GM12874 (cell line): ENCODE measurements at regions not wholly inside any gene's neighbourhood (a gene's known extent, or its start where the extent isn't known, plus 50 kb on each side); places are given as distances from the start of the nearest gene placed in this dataset.

ENCODE experiments used
- TF ChIP-seq, protein P1 (sequence below): IDR thresholded peaks from 2 replicates; pipeline ENCODE4 v1.5.1; 2011; ENCODE audit warnings: low read depth, mild to moderate bottlenecking, control low read depth, low read length, moderate library complexity; ENCODE audit not compliant: insufficient read depth

GRCh38 chr4:66482186-66482585 is 811.9 kb upstream of the EPHA5 start:
- TF ChIP-seq, protein P1, sequence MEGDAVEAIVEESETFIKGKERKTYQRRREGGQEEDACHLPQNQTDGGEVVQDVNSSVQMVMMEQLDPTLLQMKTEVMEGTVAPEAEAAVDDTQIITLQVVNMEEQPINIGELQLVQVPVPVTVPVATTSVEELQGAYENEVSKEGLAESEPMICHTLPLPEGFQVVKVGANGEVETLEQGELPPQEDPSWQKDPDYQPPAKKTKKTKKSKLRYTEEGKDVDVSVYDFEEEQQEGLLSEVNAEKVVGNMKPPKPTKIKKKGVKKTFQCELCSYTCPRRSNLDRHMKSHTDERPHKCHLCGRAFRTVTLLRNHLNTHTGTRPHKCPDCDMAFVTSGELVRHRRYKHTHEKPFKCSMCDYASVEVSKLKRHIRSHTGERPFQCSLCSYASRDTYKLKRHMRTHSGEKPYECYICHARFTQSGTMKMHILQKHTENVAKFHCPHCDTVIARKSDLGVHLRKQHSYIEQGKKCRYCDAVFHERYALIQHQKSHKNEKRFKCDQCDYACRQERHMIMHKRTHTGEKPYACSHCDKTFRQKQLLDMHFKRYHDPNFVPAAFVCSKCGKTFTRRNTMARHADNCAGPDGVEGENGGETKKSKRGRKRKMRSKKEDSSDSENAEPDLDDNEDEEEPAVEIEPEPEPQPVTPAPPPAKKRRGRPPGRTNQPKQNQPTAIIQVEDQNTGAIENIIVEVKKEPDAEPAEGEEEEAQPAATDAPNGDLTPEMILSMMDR: no peak

DNA sequence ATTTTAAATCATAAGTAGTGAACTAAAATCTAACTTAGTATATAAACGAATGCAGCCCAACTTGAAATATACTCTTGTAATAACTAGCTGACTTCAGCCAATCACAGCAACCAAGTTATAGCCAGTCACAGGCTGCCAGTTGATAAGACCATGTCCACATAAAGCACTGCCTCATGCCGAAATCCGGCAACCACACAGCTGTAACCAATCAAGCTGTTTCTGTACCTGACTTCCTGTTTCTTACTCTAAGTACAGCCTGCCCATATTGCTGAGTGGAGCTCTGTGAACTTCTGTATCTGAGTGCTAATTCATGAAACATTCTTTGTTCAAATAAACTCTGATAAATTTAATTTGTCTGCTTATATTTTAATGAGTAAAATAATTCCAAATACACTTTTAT is 805.3 kb upstream of the EPHA5 start:
- TF ChIP-seq, protein P1: no peak

- TF ChIP-seq, protein P1: no peak
These were observed 794.8 kb upstream of the EPHA5 start for GRCh38 chr4:66465111-66465510.

DNA sequence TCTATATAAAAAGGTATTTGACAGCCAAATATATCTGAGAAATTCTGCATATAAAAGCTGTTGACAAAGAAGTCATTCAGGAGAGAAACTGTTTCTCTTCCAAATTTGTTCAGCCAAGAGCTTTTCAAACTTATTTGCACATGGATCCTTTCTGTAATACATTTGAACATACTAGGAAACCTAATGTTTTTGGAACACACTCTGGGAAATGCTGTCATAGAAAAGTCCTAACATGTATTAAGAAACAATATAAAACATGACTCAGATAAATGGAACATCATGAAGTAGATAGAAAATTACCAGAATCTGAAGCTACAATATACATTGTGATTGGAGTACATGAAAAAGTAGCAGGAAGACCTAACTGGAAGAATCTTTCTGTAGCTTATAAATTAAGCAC is 781.5 kb upstream of the EPHA5 start:
- TF ChIP-seq, protein P1: no peak

- TF ChIP-seq, protein P1: no peak
These were observed 772.7 kb upstream of the EPHA5 start for GRCh38 chr4:66443008-66443407.

- TF ChIP-seq, protein P1: no peak
These were observed 769.2 kb upstream of the EPHA5 start for GRCh38 chr4:66439508-66439907.

- TF ChIP-seq, protein P1: no peak
These were observed 763.4 kb upstream of the EPHA5 start for GRCh38 chr4:66433706-66434105.

- TF ChIP-seq, protein P1: no peak
These were observed 760.6 kb upstream of the EPHA5 start for GRCh38 chr4:66430856-66431255.
